NCI-H510A treated with DMSO at 0.1 percent for 48 hours (cell line): ENCODE measurements at regions not wholly inside any gene's neighbourhood (a gene's known extent, or its start where the extent isn't known, plus 50 kb on each side); places are given as distances from the start of the nearest gene placed in this dataset.
"Not testable (repeated sequence)": the region's sequence is repeated elsewhere in the genome, so short reads cannot be mapped to it uniquely, and the experiment has no call there.

Experiments
- DNase-seq: peaks from one replicate; lab custom pipeline; 2025; lab: John Stamatoyannopoulos, UW

DNA sequence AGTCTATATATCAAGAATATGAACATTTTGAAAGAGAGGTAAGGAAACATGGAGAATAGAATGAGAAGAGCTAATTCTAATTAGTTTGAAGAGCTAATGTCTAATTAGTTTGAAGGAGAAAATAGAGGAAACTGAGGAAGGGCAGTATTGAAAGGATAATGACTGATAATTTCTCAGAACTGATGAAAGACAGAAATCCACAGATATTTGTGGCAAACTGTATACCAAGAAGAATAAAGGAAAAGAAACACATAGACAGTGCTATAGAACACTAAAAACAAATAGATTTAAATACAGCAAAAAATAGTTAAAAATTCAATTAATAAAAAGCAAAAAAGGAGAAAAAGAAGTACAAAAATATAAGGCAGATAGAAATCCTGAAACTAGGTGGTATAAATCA lies 354.4 kb downstream of the QKI start:
- DNase-seq = no peak

DNA sequence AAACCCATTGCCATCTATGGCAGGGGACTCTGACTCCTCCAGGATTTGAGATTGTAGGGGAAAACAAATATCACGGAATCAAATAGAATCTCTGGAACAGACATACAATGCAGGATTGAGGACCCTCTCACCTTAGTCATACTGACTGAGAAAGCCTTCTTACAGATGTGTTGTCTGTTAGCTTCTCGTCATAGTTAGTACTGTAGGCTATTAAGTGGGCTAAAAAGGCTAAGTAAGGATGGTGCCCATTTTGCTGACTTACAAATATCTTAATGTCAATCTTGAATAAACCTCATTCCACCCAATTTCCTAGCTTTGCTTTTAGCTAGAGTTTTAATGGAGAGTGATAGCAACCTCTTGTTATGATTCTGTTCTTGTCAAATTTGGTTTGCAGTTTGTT lies 352.4 kb downstream of the QKI start:
- no peak for DNase-seq

DNA sequence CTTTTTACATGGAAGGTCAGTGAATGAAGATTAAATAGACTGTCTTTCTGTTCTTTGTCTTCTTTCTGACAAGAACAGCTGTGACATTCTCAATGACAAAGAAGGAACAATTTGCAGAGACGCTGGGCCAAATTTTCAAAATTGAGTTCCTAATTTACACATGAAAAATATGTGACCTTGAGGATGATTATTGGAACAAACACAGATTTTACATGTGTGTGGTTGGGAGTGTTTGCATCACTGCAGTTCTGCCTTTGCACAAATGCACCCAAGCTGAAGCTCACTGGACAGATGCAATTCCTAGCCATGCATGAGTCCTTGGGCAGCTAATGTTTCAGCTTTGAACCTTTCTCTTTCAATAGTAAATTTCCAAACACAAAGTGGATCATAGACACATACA lies 350.8 kb downstream of the QKI start:
- no peak for DNase-seq

DNA sequence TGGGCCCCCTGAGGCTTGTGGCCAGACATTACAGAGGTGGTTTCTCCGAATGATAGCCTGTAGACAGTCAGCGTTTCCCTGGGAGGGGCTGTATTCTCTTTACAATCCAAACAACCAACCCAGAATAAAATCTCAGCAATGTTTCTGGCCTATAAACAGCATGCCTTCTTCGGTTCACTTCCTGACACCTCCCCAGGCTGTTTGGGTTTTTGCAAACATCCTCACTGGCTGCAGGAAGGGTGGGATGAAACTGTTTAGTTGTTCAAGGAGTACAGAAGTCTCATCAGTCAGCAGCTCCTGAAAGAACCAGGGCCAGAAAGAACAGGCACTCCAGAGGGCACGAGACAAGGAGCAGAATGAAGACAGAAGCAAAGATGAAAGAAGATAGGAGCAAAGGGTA lies 350.0 kb downstream of the QKI start:
- DNase-seq = no peak

DNA sequence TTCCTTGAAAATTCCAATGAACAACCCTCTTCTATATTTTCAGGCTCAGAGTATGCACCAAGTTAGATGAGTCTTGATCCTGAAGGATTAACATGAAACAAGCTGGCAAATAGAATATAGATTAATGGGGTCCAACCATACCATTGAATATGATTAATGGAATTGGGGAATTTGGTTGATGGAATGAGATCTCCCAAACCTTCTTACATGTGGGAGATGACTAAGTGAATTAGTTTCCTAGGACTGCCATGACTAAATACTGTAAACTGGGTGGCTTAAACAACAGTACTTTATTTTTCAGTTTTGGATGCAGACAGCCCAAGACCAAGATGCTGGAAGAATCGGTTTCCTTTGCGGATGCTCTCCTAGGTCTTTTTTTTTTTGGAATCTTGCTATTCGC lies 347.0 kb downstream of the QKI start:
- no peak for DNase-seq

DNA sequence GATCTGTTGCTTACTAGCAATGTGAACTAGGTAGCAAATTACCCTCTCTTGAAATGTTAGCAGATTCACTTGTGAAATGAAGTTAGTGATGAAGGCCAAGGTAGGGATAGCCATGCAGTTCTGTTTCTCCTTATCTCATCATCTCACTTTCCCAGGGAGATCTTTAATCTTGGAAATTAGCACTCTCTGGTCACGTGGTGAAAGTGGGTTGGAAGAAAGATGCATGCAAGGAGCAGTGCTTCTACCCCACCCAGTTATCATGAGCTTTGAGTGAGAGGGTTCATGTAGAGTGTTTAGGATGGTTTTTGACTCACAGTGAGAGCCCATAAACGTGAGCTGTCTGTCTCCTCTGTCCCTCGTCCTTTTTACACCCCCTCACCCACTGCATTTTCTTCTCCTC lies 346.3 kb downstream of the QKI start:
- DNase-seq = no peak

DNA sequence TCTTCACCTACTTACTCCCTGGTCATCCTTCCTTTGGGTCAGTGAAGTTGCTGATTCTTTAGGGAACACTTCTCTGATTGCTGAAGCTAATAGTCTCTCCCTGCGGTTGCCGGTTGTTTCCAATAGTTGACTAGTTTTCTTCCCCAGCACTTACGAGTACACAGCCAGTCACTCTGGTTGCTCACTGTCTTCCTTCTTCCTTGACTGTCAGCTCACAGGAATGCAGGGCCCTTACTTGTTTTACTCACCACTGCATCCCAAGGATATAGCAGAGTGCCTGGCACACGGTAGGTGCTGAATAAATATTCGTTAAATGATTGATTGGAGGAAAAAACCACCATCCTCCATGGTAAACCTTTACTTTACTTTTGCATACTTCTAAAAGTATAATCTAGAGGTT lies 345.0 kb downstream of the QKI start:
- no peak for DNase-seq

DNA sequence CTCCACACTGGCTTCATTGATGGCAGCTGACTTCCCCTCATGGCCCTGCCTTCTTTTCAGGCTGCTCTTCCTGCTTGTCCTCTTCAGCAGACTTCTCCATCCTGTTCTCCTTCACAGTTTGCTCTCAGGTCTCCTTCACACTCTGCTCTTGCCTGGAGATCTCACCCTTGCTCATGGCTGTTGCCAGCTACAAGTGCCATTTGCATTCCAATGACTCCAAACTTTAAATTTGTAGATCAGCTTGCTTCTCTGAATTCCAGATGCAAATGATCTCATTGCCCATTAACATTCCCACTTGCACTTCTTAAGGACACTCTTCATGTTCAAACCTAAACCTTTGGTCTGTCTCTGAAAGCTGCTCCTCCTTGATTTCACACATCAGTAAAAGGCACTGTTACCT lies 343.0 kb downstream of the QKI start:
- DNase-seq = no peak

DNA sequence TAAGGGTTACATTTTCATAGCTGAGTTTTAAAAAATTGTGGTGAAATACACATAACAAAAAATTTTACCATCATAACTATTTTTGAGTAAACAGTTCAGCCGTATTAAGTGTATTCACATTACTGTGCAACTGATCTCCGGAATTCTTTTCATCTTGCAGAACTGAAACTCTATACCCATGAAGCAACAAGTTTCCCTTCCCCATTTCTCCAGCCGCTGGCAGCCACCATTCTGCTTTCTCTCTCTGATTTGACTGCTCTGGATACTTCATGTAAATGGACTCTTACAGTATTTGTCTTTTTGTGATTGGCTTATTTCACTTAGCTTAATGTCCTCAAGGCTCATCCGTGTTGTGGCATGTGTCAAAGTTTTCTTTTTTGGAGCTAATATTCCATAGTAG lies 341.6 kb downstream of the QKI start:
- DNase-seq = no peak

DNA sequence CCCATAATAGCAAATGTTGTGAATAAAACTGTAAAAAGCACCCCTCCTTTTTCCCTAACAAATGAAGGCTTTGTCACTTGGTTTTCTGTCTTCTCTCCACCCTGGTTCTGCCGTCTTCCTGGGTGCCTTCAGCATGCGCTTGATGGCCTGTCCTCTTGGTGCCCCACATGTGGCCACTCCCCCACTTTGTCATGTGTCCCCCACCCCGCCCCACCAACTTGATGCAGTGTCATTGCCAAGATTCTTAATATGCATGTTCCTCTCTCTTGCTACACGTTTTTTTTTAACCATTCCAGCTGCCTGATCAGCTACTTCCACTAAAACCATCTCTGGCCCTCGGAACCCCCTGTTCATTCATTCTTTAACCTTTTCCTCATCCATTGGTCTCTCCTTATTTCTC lies 340.3 kb downstream of the QKI start:
- DNase-seq = no peak

DNA sequence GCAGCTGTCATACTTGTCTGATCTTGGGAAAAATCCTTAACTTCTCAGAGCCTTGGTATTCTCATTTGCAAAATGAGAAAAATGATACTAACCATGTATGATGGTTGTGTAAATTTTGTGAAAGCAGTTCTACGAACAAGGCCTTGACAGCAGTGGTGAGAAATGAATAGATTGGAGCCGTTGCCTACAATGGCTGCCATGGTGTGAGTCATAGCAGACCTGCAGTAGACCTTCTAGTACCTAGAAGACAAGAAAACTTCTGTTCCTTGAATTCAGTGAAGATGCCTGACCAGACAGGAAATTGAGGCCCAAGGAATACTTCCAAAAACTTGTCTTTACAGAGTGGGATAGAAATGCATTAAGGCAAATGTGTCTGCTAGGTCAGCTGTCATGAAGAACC lies 338.9 kb downstream of the QKI start:
- no peak for DNase-seq

DNA sequence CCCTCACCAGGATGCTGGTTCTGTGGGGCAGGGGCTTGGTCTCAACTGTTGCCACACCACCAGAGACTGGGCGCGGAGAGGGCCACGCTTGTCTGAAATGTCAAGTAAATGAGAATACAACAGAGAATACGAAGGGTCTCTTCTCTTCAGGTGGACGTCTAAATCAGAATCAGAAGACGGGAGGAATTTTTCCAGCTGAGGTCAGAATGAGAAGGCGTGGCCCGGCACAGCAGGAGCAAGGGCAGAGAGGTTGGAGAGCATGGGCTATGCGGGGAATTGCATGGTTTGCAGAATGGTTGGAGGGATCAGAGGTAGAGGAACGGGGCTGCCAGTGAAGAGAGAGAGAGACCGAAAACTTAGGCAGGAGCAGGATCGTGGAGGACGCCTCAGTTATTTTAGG lies 337.9 kb downstream of the QKI start:
- DNase-seq = no peak

DNA sequence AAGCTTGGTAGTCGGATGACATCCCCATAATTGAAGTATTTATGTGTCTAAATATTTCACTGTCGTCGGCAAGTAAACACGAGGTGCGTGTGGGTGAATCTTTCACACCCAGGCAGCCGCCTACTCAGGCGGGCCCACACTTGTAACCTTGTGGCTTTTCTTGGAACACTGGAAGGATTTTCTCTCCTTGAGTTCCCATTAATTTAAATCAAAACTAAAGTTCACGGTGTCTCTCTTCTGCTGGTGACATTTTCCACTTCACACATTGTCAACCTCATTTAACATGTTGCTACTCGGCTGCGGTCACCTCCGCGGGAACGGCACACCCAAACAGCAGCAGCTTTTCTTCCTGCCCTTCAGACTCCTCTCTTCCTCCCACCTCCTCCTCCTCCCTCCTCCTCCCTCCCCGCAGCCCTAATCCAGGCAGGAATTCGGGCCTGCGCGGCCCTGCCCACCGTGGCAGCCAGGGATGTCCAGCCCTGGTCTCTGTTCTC lies 336.6 kb downstream of the QKI start:
- no peak for DNase-seq

DNA sequence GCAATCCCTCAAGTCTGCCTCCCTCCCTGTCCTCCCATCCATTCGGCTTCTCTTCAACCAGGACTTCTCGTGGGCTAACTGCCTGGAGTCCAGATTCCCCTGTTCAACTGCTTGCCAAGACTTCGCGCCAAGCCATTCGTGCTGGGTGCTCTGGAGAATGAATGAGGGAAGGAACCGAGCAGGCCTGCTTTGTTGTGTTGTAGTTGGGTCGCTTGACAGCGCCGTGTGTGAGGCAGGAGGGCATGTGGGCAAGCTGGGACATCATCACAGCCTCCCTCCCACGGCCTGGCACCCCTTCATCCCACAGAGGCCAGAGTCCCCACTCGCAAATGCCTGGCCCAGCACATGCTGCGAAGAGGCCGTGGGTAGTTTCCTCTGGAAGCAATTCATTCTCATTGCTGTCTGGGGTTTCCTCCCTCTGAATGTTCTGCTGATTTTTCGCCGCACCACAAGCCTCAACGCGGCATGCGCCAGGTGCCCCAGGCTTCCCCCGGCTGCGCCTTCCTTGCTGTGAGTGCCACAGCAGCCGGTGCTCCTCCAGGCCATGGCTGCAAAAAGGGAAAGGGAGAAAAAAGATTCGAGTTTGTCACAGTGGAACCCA lies 336.0 kb downstream of the QKI start:
- no peak for DNase-seq

DNA sequence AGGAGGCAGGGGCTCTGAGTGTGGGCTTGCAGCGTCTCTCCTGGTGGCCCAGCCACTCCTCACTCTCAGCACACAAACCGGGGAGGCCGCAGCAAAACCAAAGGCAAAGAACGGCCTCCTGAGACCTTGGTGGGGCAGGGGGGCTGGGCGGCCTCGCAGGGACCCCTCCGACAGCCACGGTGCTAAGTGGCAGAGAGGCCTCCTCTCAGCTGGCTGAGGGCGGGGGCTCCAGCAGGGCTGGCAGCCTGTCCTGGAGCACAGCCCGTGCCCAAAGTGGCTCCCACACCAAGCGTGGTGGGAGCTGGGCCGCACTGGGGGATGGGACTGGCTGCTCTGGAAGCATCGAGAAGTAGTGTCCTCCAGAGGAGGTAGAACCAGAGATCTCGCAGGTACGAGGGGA lies 334.4 kb downstream of the QKI start:
- DNase-seq = no peak

DNA sequence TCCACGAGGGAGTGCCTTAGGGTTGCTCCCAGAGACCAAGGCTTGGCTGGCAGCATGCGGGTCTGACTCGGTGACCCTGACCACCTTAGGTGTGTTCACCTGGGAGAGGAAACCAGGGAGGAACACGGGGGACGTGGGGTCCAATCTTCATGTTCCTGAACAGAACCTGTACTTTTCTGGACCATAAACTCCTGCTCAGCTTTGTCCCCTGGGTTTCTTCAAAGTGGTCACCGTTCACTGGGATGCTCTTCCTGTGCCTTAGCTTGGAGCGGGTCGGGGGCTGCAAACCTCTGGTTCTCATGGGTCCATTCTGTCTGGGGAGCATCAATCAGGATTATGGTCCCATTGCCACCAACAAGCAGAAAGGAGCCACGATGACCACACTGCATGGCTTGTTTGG lies 333.5 kb downstream of the QKI start:
- no peak for DNase-seq

DNA sequence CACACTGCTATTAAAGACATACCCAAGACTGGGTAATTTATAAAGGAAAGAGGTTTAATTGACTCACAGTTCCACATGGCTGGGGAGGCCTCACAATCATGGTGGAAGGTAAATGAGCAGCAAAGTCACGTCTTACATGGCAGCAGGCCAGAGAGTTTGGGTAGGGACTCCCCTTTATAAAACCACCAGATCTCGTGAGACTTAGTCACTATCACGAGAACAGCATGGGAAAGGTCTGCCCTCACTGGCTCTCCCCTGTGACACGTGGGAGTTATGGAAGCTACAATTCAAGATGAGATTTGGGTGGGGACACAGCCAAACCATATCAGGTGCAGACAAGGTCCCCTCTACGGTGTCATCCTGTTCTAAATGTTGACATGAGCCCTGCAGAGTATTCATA lies 332.5 kb downstream of the QKI start:
- not testable (repeated sequence) for DNase-seq

DNA sequence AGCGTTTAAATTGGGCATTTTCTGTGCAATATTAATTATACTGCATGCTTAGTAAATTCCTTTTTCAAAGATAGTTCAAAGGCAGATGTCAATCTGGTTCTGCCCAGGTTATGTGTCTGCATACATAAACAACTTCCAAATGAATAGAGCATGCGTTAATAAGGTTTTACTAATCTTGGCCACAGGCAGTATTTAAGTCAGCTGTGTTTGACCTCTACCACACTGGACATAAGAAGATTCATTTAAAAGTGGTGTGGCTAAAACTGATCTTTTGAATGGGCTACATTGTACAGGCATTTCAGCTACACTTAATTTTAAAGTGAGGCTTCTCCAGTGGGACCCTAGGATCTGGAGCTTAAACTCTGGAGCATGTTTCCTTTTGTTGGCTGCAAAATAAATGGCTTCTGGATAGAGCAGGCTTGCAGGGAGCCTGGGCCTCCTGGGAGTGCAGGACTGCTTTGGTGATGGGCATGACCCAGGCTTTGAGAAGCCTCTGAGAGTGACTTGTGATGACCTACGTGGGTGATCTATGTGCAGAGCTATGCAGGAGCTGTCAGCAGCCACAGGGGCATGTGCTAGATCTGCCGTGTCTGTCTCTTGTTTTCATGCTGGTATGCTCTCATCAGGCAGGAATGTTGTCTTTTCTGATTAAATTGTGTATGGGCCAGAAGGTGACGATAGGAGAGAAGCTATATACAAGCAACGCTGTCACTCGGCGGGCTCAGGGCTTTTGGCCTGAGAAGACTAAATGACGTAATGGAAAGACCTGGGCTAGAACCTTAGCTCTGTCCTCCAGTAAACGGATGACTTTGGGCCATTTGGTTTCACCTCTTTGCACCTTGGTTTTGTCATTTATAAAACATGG lies 331.2 kb downstream of the QKI start:
- DNase-seq = no peak

DNA sequence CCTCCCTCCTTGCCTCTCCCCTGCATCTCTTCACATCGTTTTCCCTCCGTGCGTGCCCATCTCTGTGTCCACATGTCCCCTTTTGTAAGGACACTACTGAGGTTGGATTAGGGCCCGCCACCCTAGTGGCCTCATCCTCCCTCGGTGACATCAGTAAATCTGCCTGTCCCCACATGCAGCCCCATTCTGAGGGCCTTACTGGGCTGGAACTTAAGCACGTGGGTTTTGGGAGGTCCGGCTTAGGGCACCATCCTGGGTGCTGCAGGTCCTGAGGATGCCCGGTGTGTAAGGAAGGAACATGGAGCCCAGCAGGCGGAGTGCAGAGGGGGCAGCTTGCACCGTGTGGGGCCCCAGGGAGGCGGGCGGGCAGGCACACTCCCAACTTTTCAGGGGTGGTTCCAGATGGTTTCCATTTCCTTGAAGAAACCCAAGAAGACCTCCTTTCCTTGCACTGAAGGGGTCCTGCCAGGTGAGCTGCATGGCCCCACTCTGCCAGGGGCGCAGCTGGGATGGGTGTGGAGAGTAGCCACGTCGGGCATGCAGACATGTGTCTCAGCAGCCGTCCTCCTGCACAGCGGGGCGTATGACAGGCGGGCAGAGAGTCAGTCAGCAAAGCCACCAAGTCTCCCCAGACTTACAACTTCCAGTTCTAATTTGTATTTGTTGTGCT lies 329.9 kb downstream of the QKI start:
- DNase-seq = no peak

DNA sequence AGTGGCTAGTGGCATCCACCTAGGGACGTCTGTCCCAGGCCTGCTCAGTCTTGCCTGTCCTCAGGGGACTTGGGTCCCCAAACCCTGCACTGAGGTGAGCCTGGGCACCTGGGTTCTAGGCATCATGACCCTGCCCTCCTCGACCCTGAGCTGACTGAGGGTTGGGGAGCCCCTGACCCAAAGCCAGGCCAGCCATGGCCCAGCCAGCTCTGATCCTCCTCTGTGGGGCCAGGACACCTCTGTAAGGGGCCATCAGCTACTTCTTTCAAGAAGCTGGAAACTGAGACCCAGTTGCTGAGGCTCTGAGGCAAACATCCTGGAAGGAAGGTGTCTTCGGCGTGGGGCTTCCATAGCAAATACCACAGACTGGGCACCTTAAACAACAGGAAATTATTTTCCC lies 329.3 kb downstream of the QKI start:
- no peak for DNase-seq

DNA sequence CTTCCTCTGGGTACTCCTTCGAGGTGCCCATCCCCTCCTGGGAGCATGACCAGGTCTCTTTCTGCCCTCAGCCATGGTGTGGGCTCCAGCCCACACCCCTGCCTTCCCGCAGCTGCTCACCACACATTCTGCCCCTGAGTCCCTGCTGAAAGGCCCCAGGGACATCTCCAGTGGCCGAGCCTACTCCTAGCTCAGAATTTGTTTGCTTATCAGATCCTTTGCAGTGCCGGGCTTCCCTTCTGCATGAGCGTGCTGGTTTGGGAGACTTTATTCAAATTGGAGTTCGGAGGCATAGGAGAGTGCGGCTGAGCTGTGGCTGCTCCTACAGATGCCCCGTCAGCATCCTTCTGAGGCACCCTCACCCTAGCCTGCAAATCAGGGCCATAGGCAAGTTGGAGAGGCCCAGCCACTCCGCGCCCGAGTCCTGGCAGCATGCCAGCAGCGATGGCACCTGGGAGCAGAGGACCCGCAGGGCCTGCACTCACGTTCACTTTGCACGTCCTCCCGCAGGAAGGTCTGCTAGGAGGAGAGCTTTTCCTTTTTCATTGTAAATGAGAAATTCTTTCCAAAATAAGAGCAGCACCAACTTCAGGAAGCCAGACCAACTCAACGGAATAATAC lies 327.3 kb downstream of the QKI start:
- DNase-seq = peak; percentile 37

DNA sequence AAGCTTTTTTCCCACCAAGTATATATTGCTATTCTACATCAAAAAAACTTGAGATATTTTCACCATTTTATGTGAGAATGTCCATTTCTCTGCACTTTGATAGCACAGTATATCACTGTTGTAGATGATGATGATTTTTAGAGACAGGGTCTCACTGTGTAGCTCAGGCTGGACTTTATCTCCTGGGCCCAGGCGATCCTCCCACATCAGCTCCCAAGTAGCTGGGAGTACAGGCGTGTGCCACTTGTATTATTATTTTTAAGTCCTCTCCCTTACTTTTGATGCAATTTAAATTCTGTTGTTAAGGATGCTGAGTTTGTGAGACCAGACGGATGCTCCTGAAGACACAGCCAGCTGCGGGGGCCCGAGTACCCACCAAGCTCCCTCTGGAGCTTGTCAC lies 326.8 kb downstream of the QKI start:
- DNase-seq = no peak

DNA sequence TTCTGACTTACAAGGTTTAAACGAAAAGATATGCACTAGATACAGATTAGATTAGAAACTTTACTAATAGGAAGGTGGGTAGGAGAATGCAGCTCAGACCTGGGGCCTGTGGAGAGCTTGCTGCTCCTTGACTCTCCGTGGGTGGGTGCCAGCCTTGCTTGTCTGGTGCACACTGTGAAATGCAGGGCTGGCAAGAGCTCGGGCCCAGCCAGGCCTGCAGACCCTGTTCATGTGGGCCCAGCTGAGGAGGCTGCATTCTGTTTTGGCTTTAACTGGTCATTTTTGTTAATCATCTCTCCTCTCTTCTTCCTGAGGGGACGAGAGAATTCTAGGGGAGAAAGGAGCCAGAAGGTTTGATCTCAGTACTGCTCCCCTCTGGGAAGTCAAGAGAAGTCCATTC lies 325.4 kb downstream of the QKI start:
- DNase-seq = no peak
